Embryonic facial prominence (tissue), 1 donor: ENCODE measurements at regions not wholly inside any gene's neighbourhood (a gene's known extent, or its start where the extent isn't known, plus 50 kb on each side); places are given as distances from the start of the nearest gene placed in this dataset.
"Not testable (repeated sequence)": the region's sequence is repeated elsewhere in the genome, so short reads cannot be mapped to it uniquely, and the experiment has no call there.

Experiments used
- DNase-seq: peaks from one replicate; pipeline ENCODE4 v3.0.0-alpha.2; 2016; ENCODE audit errors: extremely low spot score

DNA sequence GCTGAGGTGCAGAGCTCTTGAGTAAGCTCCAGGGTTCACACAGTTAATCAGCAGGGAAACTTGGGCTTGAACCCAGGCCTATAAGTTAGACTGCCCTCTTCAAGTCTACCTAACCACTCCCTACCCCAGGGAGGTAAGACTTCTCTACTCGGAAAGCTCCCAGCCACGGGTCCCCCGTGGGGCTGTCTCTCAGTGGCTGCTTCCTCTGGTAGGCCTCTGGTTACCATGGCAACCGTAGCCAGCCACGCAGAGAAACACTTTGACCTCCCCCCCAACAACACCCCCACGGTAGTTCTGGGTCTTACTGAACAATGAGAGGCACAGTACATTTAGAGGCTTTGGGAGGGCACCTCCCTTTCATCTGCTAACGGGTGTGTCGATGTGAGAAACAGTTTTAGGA, 245.2 kb downstream of the AACS start:
- no peak for DNase-seq

DNA sequence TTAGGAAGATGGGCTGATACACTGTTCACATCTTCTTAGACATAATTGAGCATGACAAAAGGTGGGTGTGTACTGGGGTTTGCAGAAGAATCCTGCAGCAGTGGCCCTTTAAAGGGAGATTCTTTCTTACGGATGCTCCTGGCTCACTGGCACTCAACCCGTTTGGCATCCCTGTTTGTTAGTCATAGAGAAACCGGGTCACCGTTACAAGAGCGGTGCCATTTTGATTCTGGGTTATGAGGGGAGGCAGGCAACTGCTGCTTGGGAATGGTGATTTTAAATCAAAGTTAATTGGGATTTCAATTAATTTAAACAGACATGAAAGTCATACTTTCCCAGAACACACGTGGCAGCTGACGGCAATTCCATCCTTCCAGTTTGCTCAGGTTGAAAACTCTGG, 245.8 kb downstream of the AACS start:
- DNase-seq, result no peak

DNA sequence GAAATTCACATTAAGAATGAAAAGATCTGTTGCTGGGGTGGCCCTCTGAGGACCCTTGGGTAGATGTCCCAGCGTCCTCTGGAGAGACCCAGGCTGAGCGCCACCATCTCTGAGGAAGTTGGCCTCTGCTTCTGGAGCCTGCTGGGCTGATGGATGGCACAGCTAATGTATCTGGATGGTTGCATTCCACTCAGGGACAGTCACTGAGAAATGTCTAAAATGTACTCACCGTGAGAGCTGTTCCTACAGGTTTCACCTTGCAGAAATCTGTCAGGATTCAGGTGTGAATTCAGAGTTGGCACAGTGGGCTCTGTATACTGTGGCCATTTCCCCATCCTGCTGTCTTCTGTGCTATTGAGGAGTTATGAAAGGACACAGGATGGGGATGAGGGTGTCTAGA, 247.2 kb downstream of the AACS start:
- DNase-seq, result no peak

DNA sequence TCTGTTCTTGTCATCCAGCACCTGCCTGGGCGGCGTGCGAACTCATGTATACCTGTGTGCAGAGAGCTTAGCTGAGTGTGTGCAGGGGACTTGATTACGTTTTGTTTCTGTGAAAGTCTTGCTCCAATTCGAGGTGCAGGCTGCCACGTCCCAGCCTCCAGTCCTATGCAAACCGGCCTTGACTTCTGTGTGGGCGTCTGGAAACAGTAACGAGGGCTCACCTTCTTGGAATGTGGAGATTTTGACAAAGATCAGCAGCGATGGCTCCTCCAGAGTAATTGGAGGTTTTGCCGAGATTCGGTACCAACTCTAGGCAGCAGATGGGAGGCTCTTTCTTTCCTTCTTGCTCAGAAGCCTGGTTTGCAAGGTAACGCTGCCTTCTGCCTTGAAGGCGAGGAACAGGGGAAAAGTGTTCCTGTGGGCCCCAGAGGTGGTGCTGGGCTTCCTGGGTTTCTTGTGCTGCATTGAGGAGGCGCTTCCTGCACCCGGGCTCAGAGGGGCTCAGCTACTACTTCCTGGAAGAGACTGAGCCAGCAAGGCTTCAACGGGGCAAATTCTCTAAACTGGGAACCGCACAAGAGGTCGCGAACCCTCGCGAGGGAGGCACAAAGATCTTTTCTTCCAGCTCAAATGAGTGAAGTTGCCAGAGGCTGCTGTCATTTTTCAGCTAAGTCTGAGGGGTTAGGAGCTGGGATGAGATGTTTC, 249.0 kb downstream of the AACS start:
- DNase-seq, result no peak

DNA sequence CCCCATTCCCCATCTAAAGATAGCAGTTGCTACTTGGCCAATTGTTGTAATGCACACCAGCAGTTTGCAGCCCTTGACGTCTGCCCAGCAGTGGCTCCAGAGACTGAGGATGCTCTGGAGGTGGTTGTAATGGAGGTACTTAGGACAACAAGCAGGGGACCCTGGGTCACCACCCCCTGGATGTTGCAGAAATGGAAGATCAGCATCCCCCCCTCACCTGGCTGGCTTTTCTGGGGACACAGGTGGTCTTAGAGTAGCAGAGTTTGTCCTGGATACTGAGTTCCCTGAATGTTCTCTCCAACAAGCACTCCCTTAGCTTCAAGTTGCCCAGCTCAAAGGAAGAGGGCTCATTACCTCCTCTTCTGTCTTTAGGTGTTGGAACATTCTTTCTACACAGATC, 250.5 kb downstream of the AACS start:
- no peak for DNase-seq

DNA sequence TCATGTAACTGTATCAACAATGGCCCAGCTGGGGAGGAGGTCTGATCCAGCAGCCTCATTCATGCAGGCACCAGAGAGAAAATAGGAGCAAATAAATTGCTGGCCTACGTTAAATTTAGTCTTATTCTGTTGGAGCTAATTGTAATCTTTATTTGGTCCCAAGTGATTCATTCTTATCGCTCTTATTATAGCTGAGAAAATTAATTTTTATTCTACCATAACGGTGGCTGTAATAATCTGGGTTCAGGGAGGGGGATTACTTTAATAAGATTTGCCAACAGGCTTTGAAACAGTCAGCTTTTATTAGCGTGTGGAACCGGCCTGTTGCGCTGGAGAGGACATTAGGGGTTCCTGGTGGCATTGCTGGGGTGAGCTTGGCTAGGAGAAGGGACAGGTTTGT, 254.9 kb downstream of the AACS start:
- DNase-seq, result no peak

DNA sequence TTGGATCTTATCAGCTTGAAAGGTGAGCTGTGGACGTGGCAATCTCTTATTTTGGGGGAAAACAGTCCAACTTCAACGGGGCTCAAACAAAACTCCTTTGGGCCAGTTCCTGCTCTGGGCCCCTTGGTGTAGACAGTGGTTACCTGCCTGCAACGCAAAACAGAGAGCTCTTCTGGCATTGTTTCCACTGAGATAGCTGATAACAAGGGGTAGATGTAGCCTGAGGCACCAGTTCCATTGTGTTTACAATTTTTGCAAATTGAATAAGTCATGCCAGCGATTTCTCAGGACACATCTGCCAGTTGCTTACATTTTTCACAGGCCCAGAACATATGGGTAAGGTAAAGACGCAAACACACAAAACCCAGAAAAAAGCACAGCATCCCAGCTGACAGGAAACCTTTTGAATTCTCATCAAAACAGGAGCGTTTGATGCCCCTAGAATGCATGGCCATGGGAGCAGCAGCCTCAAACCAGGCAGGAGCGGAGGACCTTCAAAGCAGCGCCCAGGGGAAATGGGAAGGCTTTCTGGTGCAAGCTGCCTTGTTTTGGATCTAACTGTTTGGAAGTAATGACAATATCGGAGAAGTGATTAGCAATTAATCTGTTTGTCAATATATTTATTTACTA, 259.7 kb downstream of the AACS start:
- DNase-seq, result no peak

DNA sequence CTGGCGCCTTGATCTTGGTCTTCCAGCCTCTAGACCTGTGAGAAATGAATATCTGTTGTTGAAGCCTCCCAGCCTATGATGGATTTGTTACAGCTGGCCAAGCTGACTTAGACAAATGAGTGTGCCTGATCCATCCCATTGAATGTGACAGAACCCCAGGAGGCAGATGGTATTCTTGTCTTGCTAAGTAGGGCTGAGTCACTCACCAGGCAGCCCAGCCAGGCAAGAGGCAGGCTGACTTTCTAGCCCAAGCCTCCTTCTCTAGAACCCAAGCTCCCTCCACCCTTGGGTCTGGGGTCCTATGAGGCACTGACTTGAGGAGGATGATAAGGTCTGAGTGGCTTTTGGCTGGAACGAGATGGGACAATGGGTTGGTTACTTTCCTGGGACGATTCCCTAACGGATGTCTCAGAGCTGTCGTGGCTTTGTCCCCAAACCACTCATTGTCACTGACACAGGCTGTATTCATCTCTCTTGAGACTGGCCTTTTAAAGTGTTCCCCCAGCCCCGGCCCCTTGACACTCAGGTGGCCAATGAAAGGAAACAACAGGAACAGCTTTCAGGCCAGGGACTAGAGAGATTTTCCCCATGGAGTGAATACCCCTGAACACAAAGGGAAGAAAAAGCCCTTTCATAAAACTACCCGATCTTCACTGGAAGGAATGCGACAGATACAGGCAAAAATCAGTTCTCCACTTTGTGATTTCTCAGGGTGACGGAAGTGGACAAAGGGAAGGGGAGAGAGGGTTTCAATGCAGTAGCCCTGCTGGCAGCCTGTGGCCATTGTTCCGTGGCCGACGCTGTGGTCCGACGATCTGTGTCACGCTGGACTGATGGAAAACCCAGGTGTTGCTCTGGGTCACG, 264.2 kb downstream of the AACS start:
- DNase-seq, result no peak

DNA sequence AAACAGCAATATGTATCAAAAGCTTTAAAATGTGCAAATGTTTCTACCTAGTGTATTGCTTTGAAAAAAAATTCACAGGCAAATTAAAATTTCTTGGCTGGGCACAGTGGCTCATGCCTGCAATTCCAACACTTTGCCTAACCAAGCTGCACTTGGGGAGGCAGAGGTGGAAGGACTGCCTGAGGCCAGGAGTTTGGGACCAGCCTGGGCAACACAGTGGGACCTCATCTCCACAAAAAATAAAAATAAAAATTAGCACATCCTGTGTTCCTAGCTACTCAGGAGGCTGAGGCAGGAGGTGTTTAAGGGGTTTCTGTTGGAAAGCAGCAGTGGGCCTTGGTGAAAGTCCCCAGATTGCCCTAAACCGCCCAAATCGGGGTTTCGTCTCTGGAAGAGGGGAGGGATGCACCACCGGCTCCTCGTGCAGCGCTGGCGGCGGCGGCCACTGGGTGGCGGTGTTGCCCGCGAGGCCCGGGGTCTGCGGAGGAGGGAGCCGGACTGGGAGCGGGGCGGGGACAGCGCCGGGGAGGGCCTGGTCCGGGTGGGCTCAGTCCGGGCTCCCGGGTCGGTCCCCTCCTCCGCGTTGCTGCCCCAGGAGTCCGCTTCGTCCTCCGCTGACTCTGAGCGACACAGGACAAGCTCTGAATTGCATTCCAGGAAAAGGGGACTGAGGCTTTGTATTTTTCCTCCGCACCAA, 265.6 kb downstream of the AACS start:
- DNase-seq, result no peak

DNA sequence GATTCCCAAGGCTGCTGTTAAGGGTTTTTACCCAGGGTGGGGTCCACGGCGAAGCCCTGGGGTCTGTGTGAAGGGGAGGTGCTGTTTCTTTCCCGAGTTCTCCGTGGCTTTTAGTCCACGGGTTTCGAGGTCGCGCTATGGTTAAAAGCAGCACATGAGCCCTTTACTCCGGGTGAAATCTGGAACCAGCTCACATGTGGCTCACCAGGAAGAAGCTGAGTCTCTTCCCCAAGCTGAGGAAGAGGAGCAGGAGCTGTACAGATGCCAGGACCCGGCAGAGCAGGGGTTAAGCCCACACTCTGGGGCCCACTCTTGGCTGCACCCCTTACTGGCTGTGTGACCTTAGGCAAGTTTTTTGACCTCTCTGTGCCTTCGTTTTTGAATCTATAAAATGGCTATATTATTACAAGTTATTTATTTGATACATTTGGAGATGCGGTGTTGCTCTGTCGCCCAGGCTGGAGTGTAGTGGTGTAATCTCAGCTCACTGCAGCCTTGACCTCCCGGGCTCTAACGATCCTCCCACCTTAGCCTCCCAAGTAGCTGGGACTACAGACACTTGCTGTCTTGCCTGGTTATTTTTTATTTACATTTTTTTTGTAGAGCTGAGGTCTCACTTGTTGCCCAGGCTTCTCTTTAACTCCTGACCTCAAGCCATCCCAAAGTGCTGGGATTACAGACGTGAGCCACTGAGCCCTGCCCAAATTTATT, 266.3 kb downstream of the AACS start:
- no peak for DNase-seq

DNA sequence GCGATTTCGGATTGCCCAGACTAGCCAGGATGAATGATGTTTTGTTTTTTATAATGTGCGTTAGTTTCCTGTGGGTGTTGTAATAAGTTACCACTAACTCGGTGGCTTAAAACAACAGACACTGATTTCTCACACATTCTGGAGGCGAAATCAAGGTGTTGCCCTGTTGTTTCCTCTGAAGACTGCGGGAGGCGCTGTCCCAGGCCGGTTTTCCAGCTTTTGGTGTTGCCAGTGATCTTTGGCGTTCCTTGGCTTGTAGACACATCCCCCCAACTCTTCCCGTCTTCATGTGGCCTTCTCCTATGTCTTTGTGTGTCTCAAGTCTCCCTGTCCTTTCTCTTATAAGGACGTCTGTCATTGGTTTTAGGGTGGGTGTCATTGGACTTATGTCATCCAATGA, 267.7 kb downstream of the AACS start:
- DNase-seq, result no peak

DNA sequence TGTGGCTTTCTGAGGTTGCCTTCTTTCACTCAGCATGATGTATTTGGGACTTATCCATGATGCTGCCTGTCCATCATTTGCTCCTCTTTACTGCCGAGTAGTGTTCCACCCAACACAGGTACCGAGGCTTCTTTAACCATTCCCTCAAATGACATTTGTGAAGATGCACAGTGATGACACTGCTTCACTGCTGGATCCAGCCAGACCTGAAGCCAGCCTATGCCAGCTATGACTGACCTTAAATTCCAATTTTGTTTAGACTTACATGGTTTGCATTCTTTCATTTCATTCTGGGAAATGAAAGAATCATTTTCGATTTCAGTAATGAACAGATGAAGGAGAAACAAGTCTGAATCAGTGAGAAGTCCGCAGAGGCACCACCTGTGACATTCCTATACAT, 271.0 kb downstream of the AACS start:
- DNase-seq, result no peak

DNA sequence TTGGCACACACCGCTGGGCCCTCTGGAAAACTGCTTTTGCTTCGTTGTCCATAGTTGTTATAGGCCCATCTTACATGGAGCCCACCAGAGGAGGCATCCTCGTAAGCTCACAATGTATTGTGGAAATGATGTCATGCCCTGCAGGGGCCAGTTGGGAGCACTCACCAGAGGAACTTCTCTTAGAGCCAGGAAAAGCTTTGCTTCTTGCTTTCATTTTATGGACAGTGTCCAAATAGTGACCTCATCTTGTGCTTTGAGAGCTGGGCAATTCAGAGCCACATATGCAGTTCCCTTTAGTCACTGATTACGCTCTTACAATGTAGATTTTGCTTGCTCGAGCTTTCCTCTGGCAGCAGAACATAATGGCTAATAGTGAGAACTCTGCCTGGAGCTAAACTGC, 275.6 kb downstream of the AACS start:
- peak; percentile 16 for DNase-seq

DNA sequence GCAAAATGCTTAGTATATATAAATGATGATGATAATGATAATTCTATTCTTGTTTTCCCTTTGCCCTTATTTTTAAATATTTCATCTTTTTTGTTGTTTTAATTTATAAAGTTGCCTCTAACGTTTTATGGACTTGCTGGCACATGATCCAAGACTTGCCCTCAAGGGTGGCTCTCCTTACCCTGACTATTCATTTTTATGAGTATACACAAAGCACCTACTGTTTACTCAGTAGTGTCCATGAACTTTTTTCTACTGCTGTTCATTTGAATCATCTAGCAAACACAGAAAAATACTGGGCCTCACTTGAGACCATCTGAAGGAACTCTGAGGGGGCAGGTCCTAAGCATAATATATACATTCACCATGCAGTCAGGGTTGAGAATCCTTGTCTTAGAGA, 276.2 kb downstream of the AACS start:
- DNase-seq, result no peak

DNA sequence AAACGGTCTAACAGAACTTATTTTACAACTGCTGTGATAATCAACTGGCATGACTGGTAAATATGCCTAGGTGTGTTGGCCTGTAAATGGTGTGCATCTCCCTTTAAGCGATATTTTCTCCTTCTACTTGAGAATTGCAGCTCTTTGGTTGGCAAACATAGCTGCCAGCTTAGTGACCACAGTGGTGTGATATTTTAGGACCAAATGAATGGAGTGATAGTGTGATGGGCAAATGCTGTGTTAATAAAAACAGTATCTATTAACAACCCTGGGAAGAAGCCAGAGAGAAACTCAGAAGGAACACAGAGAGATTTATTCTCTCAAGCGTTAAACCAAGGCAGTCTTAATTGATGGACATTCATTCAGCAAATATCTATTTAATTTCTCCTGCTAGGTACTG, 278.4 kb downstream of the AACS start:
- no peak for DNase-seq

DNA sequence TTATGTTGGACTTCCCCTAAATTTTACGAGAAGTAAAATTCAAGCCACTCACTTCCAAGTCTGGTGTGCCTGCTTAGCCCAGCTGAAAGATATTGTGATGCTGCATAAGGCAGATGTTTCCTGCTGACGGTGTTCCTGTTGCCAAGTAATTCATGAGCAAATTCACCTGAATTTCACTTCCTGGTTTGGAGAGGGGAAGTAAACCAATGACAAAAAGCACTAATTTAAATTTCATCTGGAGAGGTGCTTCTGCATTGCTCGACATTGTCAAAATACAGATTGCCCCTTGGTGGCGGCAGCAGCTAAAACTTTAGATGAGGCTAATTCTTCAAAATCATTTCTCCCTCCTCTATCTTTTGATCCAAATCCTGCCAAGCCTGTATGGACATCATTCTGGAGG, 281.1 kb downstream of the AACS start:
- no peak for DNase-seq

DNA sequence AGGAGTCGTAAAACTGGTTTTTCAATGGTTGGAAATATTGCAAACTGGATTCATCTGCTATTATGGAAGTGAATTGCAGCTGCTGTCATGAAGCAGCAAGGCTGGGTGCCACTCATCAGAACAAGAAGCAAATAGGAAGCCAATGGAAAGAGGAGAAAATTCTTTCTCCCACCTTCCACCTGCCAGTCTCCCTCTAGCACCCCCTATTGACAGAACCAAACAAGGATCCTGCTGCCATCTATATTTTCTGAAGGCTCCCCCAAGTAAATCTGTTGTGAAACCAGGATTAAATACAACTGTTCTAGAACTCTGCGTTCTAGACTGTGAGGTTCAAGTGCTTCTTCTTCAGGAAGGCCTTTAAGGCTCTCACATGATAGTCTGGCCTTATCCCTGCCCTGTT, 286.6 kb downstream of the AACS start:
- DNase-seq, result no peak

DNA sequence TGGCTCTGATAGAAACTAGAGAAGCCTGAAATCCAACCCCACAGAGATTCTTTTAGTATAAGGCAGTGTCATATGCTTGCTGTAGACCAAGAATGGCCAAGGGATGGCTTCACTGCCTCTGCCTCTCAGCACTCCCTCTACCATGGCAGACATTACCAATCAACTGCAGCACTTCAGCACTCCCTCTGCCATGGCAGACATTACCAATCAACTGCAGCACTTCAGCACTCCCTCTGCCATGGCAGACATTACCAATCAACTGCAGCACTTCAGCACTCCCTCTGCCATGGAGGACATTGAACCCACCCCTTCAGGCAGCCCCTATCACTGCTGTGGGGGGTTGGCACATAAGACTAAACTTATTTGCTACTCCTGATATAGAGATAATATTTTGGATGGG, 287.8 kb downstream of the AACS start:
- not testable (repeated sequence) for DNase-seq

DNA sequence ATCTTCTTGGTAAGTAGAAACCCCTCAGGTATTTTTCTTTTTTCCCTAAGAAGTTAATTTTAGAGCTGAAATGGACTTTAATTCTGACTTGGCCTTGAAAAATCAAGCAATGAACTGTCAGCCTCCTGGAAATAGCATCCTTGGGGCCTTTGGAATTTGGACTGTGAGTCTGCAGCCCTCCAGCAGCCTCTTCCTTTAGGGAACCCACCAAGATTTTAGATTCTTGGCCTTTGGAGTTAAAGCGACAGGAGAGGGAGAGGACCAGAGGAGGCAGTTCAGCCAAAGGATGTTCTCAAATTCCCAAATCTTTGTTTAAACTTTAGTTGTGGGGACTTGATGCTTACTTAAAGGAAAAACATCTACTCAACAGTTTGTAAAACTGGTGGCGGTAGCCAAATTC, 288.6 kb downstream of the AACS start:
- DNase-seq, result no peak

DNA sequence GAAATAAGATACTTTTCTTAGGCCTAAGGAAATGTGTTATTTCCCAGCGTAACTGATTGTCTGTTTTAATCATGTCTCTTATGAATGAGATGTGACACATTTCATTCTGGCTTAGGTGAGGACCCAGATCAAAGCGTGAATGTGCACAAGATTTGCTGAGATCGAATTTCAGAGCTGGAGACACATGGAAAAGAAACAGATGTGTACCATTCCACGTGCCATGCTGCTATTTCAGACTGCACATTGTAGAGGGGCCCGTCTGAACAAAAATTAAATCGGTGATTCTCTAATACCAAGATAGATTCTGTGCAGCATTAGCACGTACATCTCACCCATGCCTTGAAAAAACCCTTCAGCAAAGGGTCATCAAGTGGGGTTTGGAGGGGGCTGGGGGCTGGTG, 290.4 kb downstream of the AACS start:
- no peak for DNase-seq

DNA sequence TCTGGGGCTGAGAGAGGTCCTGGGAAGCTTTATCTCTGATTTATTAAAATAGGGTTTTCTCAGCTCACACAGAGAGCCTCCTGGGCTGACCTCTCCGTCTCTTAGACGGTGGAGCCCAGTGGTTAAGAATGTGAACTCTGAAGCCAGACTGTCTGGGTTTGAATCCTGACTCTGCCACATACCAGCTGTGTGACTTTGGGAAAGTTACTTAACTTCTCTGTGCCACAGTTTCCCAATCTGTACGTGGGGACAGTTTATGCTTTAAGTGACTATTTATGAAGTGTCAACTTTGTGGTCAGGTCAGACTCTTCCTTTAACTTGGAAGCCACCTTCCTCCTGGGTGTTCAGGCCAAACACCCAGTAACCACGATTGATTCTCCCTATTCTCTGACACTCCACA, 290.9 kb downstream of the AACS start:
- DNase-seq, result no peak

DNA sequence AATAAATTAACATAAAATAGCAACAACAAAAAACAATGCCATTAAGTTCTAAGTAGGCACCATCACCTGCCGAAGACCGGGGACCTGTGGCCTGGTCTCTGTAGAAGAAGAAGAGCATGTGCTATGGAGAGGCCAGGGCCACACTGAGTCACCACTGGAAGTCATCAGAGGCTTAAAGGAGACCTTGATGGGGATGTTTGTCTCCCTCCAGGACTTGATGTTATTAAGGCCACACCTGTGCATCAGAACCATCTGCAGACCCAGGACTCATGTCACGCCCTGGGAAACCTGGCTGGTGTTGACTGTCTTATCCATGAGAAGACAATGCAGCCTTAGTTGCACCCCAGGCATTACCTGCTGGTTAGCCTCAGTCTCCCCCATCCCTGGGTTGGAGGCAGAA, 292.3 kb downstream of the AACS start:
- DNase-seq, result no peak
